HepG2 (cell line): ENCODE measurements at regions not wholly inside any gene's neighbourhood (a gene's known extent, or its start where the extent isn't known, plus 50 kb on each side); places are given as distances from the start of the nearest gene placed in this dataset.

Source experiments
- ATAC-seq: fragments of 200-7000 bp; cut with Tn5 transposase; 3 replicates; pipeline ENCODE4 v1.9.1; 2020; ENCODE audit warnings: mild to moderate bottlenecking, moderate library complexity
- BruUV-seq: library from RNA; stranded (reverse); fragments of 400-500 nt; replicated peaks from 2 replicates; lab custom pipeline; 2021; lab: Mats Ljungman, UMichigan
- CTCF ChIA-PET: fragments of 300-600 bp; formaldehyde crosslinking; extraction: SDS; loops from one replicate; lab custom pipeline; 2021; ENCODE audit warnings: low total read pairs, inconsistent platforms, low intra/inter-chr PET ratio; lab: Yijun Ruan, JAX
- POLR2A ChIA-PET: fragments of 350-600 bp; sonication (Branson Sonifier 250); formaldehyde crosslinking; loops from one replicate; lab custom pipeline; 2020; ENCODE audit warnings: antibody characterized with exemption, inconsistent platforms; lab: Yijun Ruan, JAX
- DNase-seq: peaks from one replicate; pipeline ENCODE4 v3.0.0-alpha.2; 2015; ENCODE audit warnings: low spot score
- FAIRE-seq: peaks from 3 replicates; lab custom pipeline; 2011; peaks lifted over from hg19 to GRCh38; lab: Jason Lieb, UNC
- H2AFZ ChIP-seq: one replicate; pipeline ENCODE4 v1.6.1; 2011; ENCODE audit warnings: low read length, inconsistent platforms
- H3K27ac ChIP-seq: fragments of 300-600 bp; 3 replicates; pipeline ENCODE4 v1.8.0; 2011; ENCODE audit warnings: mixed run types, mild to moderate bottlenecking, mixed read lengths, low read length, inconsistent platforms; ENCODE audit not compliant: insufficient read depth; ENCODE audit errors: extremely low read length
- H3K27me3 ChIP-seq, 2 experiments: fragments of 200-600 bp in 1 of 2; 2 replicates in 1 of 2; 3 replicates in 1 of 2; pipeline versions ENCODE4 v1.6.0 to v1.8.0; 2011; ENCODE audit warnings: low read length in 2 of 2, mild to moderate bottlenecking in 2 of 2, moderate library complexity in 2 of 2, inconsistent platforms in 1 of 2; ENCODE audit not compliant: insufficient read depth in 2 of 2, control insufficient read depth in 1 of 2
- H3K36me3 ChIP-seq, 2 experiments: fragments of 200-600 bp in 1 of 2; replicated peaks in 1 of 2; 2 replicates in 1 of 2; 3 replicates in 1 of 2; pipeline versions ENCODE4 v1.5.1 to v1.8.0; 2011; ENCODE audit warnings: low read length in 2 of 2, inconsistent platforms in 1 of 2; ENCODE audit not compliant: insufficient read depth in 2 of 2, control insufficient read depth in 1 of 2
- H3K4me1 ChIP-seq: 2 replicates; pipeline ENCODE4 v1.5.1; 2012; ENCODE audit warnings: low read length, inconsistent platforms; ENCODE audit not compliant: insufficient read depth
- H3K4me2 ChIP-seq: 2 replicates; pipeline ENCODE4 v1.6.0; 2011; ENCODE audit warnings: low read depth, low read length, inconsistent platforms
- H3K4me3 ChIP-seq, 3 experiments: fragments of 200-600 bp in 1 of 3; sonication (generic), shearing (Covaris generic) in 1 of 3; replicated peaks in 1 of 3; 2 replicates each; pipeline ENCODE4 v1.5.1; 2011 to 2016; ENCODE audit warnings: low read length in 3 of 3, inconsistent platforms in 2 of 3, low read depth in 2 of 3, mild to moderate bottlenecking in 2 of 3, control low read depth in 1 of 3, mixed read lengths in 1 of 3; ENCODE audit not compliant: insufficient read depth in 1 of 3
- H3K79me2 ChIP-seq: one replicate; pipeline ENCODE4 v1.6.1; 2011; ENCODE audit warnings: low read length, inconsistent platforms; ENCODE audit not compliant: insufficient read depth
- H3K9ac ChIP-seq: 2 replicates; pipeline ENCODE4 v1.6.0; 2011; ENCODE audit warnings: mild to moderate bottlenecking, low read depth, low read length, inconsistent platforms; ENCODE audit not compliant: insufficient read depth
- H3K9me3 ChIP-seq: 2 replicates; pipeline ENCODE4 v1.5.1; 2012; ENCODE audit warnings: mild to moderate bottlenecking, low read length
- H4K20me1 ChIP-seq: 2 replicates; pipeline ENCODE4 v1.6.0; 2011; ENCODE audit warnings: inconsistent platforms, mild to moderate bottlenecking, low read length, moderate library complexity; ENCODE audit not compliant: insufficient read depth
- CREB1 ChIP-seq, 2 experiments: fragments of 450-650 bp in 1 of 2; IDR thresholded peaks; 2 replicates each; pipeline ENCODE4 v1.6.1; 2016 to 2017; ENCODE audit warnings: control low read depth in 1 of 2, mild to moderate bottlenecking in 1 of 2, missing compliant biosample characterization in 1 of 2, missing genetic modification characterization in 1 of 2
- FOXC1 ChIP-seq: sonication (generic); formaldehyde crosslinking; IDR thresholded peaks from 2 replicates; pipeline ENCODE4 v1.8.0; 2022; ENCODE audit warnings: mild to moderate bottlenecking, missing genetic modification reagents, borderline replicate concordance
- KAT7 ChIP-seq: IDR thresholded peaks from 2 replicates; pipeline ENCODE4 v1.6.1; 2018; ENCODE audit warnings: borderline replicate concordance, missing compliant biosample characterization
- SPEN ChIP-seq: sonication (generic); formaldehyde crosslinking; IDR thresholded peaks from 2 replicates; pipeline ENCODE4 v1.5.1; 2020; ENCODE audit warnings: low read depth, mild to moderate bottlenecking, missing genetic modification reagents
- ZNF160 ChIP-seq: sonication (generic); formaldehyde crosslinking; IDR thresholded peaks from 2 replicates; pipeline ENCODE4 v1.8.0; 2022; ENCODE audit warnings: mild to moderate bottlenecking, inconsistent platforms, missing genetic modification reagents
- ZNF292 ChIP-seq: sonication (generic); formaldehyde crosslinking; IDR thresholded peaks from 2 replicates; pipeline ENCODE4 v1.8.1; 2022; ENCODE audit warnings: mild to moderate bottlenecking, low read depth, missing genetic modification reagents, borderline replicate concordance
- ZNF367 ChIP-seq: sonication (generic); formaldehyde crosslinking; IDR thresholded peaks from 2 replicates; pipeline ENCODE4 v1.4.0; 2020; ENCODE audit warnings: missing genetic modification reagents, borderline replicate concordance
- WGBS: methylation state at CpG from one replicate; pipeline ENCODE4 v1.1.6; 2017; ENCODE audit warnings: low lambda C conversion rate; 5-methylcytosine and 5-hydroxymethylcytosine counted together
- in situ Hi-C: cut with HindIII; loops from 2 replicates; pipeline ENCODE4 v1.10.0; 2017; ENCODE audit warnings: low pct_unique_long_range_greater_than_20kb; ENCODE audit not compliant: extremely low pct_ligation_motif_present
- intact Hi-C: fragments of 100-400 bp; cut with micrococcal nuclease; formaldehyde crosslinking; loops from one replicate; pipeline ENCODE4 v1.10.0; 2022; ENCODE audit not compliant: unreplicated experiment
- TF ChIP-seq, protein P1 (sequence below): sonication (generic); formaldehyde crosslinking; IDR thresholded peaks from 2 replicates; pipeline ENCODE4 v1.4.0; 2020; ENCODE audit warnings: missing genetic modification reagents, mild to moderate bottlenecking, borderline replicate concordance
- TF ChIP-seq, protein P2 (sequence below): sonication (generic); formaldehyde crosslinking; IDR thresholded peaks from 2 replicates; pipeline ENCODE4 v1.8.0; 2022; ENCODE audit warnings: mild to moderate bottlenecking, missing genetic modification reagents, moderate library complexity
- TF ChIP-seq, protein P3 (sequence below): sonication (generic); formaldehyde crosslinking; IDR thresholded peaks from 2 replicates; pipeline ENCODE4 v1.5.0; 2020; ENCODE audit warnings: mild to moderate bottlenecking, missing genetic modification reagents
- TF ChIP-seq, protein P4 (sequence below): sonication (generic); formaldehyde crosslinking; IDR thresholded peaks from 2 replicates; pipeline ENCODE4 v1.8.1; 2023; ENCODE audit warnings: mild to moderate bottlenecking, missing genetic modification reagents
- TF ChIP-seq, protein P5 (sequence below): fragments of 450-650 bp; IDR thresholded peaks from 2 replicates; pipeline ENCODE4 v1.6.1; 2017
- TF ChIP-seq, protein P6 (sequence below): sonication (generic); formaldehyde crosslinking; IDR thresholded peaks from 2 replicates; pipeline ENCODE4 v1.8.1; 2023; ENCODE audit warnings: missing genetic modification reagents, mild to moderate bottlenecking, borderline replicate concordance

DNA sequence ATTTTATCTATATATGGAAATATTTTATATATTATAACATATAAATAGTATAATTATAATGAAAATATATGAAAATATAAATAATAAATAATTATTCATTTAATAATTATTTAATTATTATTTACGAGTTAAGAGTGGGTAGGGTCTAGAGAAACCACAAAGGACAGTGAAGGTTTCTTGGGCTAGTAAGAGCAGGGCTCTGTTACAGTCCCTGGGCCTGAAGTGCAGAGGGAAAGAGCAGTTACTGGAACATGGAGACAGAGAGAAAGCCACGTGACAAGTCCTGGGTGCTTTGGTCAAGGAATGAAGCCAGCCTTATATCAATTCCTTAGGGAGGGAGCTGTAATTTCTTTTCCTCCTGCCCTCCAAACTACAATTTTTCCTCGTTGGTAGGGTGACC is 117.2 kb upstream of the OLIG2 start (continued):
- TF ChIP-seq, protein P1, sequence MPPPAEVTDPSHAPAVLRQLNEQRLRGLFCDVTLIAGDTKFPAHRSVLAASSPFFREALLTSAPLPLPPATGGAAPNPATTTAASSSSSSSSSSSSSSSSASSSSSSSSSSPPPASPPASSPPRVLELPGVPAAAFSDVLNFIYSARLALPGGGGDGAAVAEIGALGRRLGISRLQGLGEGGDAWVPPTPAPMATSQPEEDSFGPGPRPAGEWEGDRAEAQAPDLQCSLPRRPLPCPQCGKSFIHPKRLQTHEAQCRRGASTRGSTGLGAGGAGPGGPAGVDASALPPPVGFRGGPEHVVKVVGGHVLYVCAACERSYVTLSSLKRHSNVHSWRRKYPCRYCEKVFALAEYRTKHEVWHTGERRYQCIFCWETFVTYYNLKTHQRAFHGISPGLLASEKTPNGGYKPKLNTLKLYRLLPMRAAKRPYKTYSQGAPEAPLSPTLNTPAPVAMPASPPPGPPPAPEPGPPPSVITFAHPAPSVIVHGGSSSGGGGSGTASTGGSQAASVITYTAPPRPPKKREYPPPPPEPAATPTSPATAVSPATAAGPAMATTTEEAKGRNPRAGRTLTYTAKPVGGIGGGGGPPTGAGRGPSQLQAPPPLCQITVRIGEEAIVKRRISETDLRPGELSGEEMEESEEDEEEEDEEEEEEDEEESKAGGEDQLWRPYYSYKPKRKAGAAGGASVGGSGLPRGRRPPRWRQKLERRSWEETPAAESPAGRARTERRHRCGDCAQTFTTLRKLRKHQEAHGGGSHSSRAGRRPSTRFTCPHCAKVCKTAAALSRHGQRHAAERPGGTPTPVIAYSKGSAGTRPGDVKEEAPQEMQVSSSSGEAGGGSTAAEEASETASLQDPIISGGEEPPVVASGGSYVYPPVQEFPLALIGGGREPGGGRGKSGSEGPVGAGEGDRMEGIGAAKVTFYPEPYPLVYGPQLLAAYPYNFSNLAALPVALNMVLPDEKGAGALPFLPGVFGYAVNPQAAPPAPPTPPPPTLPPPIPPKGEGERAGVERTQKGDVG (CRISPR knock-in tag), result no peak
- TF ChIP-seq, protein P2, sequence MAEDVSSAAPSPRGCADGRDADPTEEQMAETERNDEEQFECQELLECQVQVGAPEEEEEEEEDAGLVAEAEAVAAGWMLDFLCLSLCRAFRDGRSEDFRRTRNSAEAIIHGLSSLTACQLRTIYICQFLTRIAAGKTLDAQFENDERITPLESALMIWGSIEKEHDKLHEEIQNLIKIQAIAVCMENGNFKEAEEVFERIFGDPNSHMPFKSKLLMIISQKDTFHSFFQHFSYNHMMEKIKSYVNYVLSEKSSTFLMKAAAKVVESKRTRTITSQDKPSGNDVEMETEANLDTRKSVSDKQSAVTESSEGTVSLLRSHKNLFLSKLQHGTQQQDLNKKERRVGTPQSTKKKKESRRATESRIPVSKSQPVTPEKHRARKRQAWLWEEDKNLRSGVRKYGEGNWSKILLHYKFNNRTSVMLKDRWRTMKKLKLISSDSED (CRISPR knock-in tag), result no peak
- TF ChIP-seq ZNF367 (CRISPR knock-in tag), result no peak

DNA sequence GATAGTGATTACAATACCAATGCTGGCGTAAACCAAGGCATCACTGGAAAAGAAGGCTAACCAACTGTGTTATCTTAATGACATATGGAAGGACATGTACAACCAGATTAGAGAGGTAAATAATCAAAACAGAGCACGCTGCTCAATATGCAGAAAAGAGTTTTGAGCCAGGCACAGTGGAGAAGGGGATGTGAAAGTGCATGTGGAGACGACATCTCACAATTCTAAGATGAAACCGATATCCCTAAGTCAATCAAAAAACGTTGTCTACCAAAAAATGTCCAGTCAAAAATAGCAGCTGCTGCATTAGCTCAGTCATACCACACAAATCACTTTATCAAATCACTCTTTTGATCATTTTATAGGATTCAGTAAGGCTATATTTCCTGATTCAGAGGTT is 116.3 kb upstream of the OLIG2 start:
- intact Hi-C loops (no loop called here), in situ Hi-C loops (no loop called here)
- Histone ChIP-seq H3K4me2 (no peak overlapping the region), H3K4me3 (no peak overlapping the region), H3K9me3 (no peaks in the 10 kb centered on the region), H4K20me1 (no peaks in the 10 kb centered on the region), H2AFZ (no peak overlapping the region), H3K27me3 (no peaks in the 10 kb centered on the region), H3K9ac (no peak overlapping the region), H3K27ac (no peak overlapping the region), H3K79me2 (no peaks in the 10 kb centered on the region), H3K4me1 (no peaks in the 10 kb centered on the region), H3K36me3 (no peaks in the 10 kb centered on the region)
- BruUV-seq, result no TSS peak
- ChIA-PET POLR2A (no interaction called here), CTCF (no interaction called here)
- FAIRE-seq (no peak), DNase-seq (no peak), ATAC-seq (no peak)
- 54% methylated on average over 5 of the region's 5 CpGs for WGBS
- TF ChIP-seq FOXC1 (CRISPR knock-in tag) (no peak), ZNF160 (CRISPR knock-in tag) (no peak), KAT7 (CRISPR knock-in tag) (no peak), CREB1 (IDR thresholded peaks at IDR 0.05) (no peak), CREB1 (CRISPR knock-in tag; IDR thresholded peaks at IDR 0.05) (no peak), SPEN (CRISPR knock-in tag) (no peak), ZNF292 (no peak)
- TF ChIP-seq, protein P3, sequence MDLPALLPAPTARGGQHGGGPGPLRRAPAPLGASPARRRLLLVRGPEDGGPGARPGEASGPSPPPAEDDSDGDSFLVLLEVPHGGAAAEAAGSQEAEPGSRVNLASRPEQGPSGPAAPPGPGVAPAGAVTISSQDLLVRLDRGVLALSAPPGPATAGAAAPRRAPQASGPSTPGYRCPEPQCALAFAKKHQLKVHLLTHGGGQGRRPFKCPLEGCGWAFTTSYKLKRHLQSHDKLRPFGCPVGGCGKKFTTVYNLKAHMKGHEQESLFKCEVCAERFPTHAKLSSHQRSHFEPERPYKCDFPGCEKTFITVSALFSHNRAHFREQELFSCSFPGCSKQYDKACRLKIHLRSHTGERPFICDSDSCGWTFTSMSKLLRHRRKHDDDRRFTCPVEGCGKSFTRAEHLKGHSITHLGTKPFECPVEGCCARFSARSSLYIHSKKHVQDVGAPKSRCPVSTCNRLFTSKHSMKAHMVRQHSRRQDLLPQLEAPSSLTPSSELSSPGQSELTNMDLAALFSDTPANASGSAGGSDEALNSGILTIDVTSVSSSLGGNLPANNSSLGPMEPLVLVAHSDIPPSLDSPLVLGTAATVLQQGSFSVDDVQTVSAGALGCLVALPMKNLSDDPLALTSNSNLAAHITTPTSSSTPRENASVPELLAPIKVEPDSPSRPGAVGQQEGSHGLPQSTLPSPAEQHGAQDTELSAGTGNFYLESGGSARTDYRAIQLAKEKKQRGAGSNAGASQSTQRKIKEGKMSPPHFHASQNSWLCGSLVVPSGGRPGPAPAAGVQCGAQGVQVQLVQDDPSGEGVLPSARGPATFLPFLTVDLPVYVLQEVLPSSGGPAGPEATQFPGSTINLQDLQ (CRISPR knock-in tag), result no peak
- TF ChIP-seq, protein P4, sequence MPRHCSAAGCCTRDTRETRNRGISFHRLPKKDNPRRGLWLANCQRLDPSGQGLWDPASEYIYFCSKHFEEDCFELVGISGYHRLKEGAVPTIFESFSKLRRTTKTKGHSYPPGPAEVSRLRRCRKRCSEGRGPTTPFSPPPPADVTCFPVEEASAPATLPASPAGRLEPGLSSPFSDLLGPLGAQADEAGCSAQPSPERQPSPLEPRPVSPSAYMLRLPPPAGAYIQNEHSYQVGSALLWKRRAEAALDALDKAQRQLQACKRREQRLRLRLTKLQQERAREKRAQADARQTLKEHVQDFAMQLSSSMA (CRISPR knock-in tag), result no peak
- TF ChIP-seq, protein P5, sequence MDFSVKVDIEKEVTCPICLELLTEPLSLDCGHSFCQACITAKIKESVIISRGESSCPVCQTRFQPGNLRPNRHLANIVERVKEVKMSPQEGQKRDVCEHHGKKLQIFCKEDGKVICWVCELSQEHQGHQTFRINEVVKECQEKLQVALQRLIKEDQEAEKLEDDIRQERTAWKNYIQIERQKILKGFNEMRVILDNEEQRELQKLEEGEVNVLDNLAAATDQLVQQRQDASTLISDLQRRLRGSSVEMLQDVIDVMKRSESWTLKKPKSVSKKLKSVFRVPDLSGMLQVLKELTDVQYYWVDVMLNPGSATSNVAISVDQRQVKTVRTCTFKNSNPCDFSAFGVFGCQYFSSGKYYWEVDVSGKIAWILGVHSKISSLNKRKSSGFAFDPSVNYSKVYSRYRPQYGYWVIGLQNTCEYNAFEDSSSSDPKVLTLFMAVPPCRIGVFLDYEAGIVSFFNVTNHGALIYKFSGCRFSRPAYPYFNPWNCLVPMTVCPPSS, result no peak
- TF ChIP-seq, protein P6, sequence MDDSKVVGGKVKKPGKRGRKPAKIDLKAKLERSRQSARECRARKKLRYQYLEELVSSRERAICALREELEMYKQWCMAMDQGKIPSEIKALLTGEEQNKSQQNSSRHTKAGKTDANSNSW (CRISPR knock-in tag), result no peak
